ENCODE measurements at regions not wholly inside any gene's neighbourhood (a gene's known extent, or its start where the extent isn't known, plus 50 kb on each side); places are given as distances from the start of the nearest gene placed in this dataset.

GRCh38 chr9:119903851-119904250, 534.6 kb upstream of the BRINP1 start:
- no peak for DNase-seq (ENCODE audit: low read depth, low spot score)
- POLR2A ChIA-PET, result no interaction called here
- no peak for TF ChIP-seq CTCF (IDR thresholded peaks at IDR 0.05; ENCODE audit: insufficient read depth, low read length, missing control alignments)
- CTCF ChIA-PET, result no interaction called here
- no peak overlapping the region for H3K4me3 ChIP-seq (ENCODE audit: low read depth, low read length)

GRCh38 chr9:119902611-119903010, 533.4 kb upstream of the BRINP1 start:
- ChIA-PET CTCF (no interaction called here), POLR2A (no interaction called here)
- H3K4me3 ChIP-seq (ENCODE audit: low read depth, low read length), result no peak overlapping the region
- no peak for TF ChIP-seq CTCF (IDR thresholded peaks at IDR 0.05; ENCODE audit: insufficient read depth, low read length, missing control alignments)
- no peak for DNase-seq (ENCODE audit: low read depth, low spot score)

- CTCF ChIA-PET, result no interaction called here
- TF ChIP-seq CTCF (IDR thresholded peaks at IDR 0.05; ENCODE audit: insufficient read depth, low read length, missing control alignments), result no peak
- DNase-seq (ENCODE audit: low read depth, low spot score), result no peak
- H3K4me3 ChIP-seq (ENCODE audit: low read depth, low read length), result no peak overlapping the region
- POLR2A ChIA-PET, result no interaction called here
Measured at GRCh38 chr9:119898316-119898715, 529.1 kb upstream of the BRINP1 start.

GRCh38 chr9:119884438-119884837, 515.2 kb upstream of the BRINP1 start:
- no peak overlapping the region for H3K4me3 ChIP-seq (ENCODE audit: low read depth, low read length)
- POLR2A ChIA-PET, result no interaction called here
- CTCF ChIA-PET, result no interaction called here
- TF ChIP-seq CTCF (IDR thresholded peaks at IDR 0.05; ENCODE audit: insufficient read depth, low read length, missing control alignments), result no peak
- no peak for DNase-seq (ENCODE audit: low read depth, low spot score)

- no peak overlapping the region for H3K4me3 ChIP-seq (ENCODE audit: low read depth, low read length)
- no peak for TF ChIP-seq CTCF (IDR thresholded peaks at IDR 0.05; ENCODE audit: insufficient read depth, low read length, missing control alignments)
- ChIA-PET CTCF (no interaction called here), POLR2A (no interaction called here)
- no peak for DNase-seq (ENCODE audit: low read depth, low spot score)
Measured at GRCh38 chr9:119881898-119882297, 512.7 kb upstream of the BRINP1 start.

GRCh38 chr9:119880361-119880760, 511.1 kb upstream of the BRINP1 start:
- TF ChIP-seq CTCF (IDR thresholded peaks at IDR 0.05; ENCODE audit: insufficient read depth, low read length, missing control alignments), result no peak
- DNase-seq (ENCODE audit: low read depth, low spot score), result no peak
- H3K4me3 ChIP-seq (ENCODE audit: low read depth, low read length), result no peak overlapping the region
- ChIA-PET POLR2A (no interaction called here), CTCF (no interaction called here)
